H54 (cell line): ENCODE measurements at regions not wholly inside any gene's neighbourhood (a gene's known extent, or its start where the extent isn't known, plus 50 kb on each side); places are given as distances from the start of the nearest gene placed in this dataset.
A peak's percentile ranks its signal among the peaks of the same experiment; 100 is the strongest.
"Not testable (repeated sequence)": the region's sequence is repeated elsewhere in the genome, so short reads cannot be mapped to it uniquely, and the experiment has no call there.

Experiments used
- DNase-seq: peaks from one replicate; pipeline ENCODE4 v3.0.0; 2011; ENCODE audit warnings: low spot score, mixed read lengths; ENCODE audit not compliant: insufficient read length
- FAIRE-seq: peaks from 3 replicates; lab custom pipeline; 2011; peaks lifted over from hg19 to GRCh38; lab: Jason Lieb, UNC
- POLR2A ChIP-seq: IDR thresholded peaks from 2 replicates; pipeline ENCODE4 v1.6.1; 2011; ENCODE audit warnings: low read depth, mild to moderate bottlenecking, low read length

DNA sequence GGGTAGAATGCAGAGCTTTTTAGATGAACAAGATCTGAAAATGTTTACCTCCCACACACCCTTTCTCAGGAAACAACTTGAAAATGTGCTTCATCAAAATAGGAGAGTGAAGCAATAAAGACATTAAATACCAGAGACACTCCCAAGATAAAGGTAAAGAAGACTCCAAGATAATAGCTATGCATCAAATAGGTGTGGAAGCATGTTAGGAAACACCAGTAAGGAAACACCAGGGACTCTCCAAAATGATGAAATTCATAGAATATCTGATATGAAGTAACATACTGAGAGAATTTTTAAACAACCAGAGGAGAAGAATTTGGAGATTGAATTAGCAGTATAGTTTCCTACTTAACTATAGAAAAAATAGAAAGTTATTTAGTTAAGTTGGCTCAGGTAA lies 57.0 kb downstream of the OR10A6 start:
- DNase-seq (no peak), FAIRE-seq (no peak)
- TF ChIP-seq POLR2A: no peak

DNA sequence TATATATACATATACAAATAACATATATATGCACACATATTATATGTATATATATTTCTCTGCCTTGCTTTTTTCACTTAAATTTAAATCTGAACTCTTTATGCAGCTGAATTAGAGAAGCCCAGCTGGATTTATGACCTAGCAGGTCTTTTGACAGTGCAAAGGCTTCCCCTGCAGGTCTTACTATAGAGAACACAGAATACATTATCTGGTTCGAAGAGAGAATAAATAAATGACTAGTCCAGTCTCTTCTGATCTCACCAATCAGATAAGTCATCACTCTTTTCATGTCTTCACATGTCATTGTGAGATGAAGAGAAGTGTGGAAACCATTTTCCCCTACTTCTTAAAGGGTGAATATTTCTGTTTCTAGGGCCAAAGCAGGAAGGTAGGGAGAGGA lies 58.2 kb downstream of the OR10A6 start:
- DNase-seq (no peak), FAIRE-seq (no peak)
- no peak for TF ChIP-seq POLR2A

GRCh38 chr11:7871056-7871455 lies 60.0 kb downstream of the OR10A6 start:
- no peak for TF ChIP-seq POLR2A
- DNase-seq (no peak), FAIRE-seq (no peak)

DNA sequence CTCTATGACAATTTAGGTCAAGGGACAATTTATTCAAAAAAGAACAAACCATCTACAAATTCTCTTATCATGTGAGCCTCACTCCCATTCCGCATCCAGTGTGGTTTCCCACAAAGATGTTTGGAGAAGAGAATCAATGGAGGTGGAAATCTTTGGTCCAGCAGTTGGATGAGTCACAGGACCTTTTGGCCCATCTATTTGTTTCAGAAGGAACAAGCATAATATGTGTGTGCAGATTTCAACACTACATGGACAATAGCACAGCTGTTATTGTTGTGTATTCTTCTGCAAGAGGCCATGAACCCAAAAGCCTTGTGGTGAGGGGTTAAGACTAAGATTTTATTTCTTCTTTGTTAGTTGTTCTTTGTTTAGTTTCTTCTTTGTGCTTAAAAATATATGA lies 61.6 kb downstream of the OR10A6 start:
- no peak for TF ChIP-seq POLR2A
- DNase-seq (no peak), FAIRE-seq (peak; percentile 6)

DNA sequence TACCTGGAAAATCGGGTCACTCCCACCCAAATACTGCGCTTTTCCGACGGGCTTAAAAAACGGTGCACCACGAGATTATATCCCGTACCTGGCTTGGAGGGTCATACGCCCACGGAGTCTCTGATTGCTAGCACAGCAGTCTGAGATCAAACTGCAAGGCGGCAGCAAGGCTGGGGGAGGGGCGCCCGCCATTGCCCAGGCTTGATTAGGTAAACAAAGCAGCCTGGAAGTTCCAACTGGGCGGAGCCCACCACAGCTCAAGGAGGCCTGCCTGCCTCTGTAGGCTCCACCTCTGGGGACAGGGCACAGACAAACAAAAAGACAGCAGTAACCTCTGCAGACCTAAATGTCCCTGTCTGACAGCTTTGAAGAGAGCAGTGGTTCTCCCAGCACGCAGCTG lies 64.5 kb upstream of the OR5P2 start:
- FAIRE-seq, DNase-seq: not testable (repeated sequence)

DNA sequence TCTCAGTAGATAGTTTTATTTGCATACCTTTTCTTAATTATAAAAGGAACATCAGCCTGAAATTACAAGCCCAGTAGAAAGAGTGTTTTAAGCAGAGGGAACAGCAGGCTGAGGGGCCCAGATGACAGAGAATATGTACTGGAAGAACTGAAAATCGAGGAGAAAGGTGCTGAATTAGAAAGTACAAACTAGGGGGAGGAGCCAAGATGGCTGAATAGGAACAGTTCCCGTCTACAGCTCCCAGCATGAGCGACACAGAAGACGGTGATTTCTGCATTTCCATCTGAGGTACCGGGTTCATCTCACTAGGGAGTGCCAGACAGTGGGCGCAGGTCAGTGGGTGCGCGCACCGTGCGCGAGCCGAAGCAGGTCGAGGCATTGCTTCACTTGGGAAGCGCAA lies 64.1 kb upstream of the OR5P2 start:
- not testable (repeated sequence) for FAIRE-seq, DNase-seq

GRCh38 chr11:7858006-7858405 lies 61.3 kb upstream of the OR5P2 start:
- no peak for TF ChIP-seq POLR2A
- FAIRE-seq (no peak), DNase-seq (no peak)

DNA sequence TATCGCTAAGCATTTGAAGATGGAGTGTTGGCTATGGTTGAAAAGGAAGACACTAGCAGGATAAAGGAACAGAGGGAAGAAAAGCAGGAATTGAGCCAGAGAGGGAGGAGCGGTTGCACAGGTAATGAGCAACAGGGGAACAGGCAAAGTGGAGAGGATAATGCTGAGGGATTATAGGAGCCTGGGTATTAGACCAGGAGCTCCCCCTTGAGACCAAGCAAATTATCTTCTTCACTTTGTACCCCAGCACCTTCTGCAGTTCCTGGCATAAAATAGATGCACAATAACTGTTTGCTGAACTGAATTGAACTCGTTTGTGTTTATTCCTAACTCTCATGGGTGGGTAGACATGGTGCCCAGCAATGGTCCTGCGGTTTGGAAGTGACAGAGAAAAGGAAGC lies 54.6 kb upstream of the OR5P2 start:
- TF ChIP-seq POLR2A: no peak
- DNase-seq: no peak
- FAIRE-seq: peak; percentile 86

GRCh38 chr11:7849018-7849417 lies 52.3 kb upstream of the OR5P2 start:
- DNase-seq: no peak
- no peak for FAIRE-seq

More at GRCh38 chr11:7849018-7849417, 52.3 kb upstream of the OR5P2 start:
- no peak for TF ChIP-seq POLR2A
